Right lobe of liver (tissue), 6 donors: ENCODE measurements at regions not wholly inside any gene's neighbourhood (a gene's known extent, or its start where the extent isn't known, plus 50 kb on each side); places are given as distances from the start of the nearest gene placed in this dataset.

Experiments
- ATAC-seq, 4 donors: fragments of 200-7000 bp; cut with Tn5 transposase; one replicate each; pipeline ENCODE4 v1.9.1; 2020; ENCODE audit warnings: mild to moderate bottlenecking in 4 of 4, moderate library complexity in 4 of 4
- DNase-seq, 3 donors: peaks; one replicate each; pipeline ENCODE4 v3.0.0-alpha.2; 2020
- H3K27ac ChIP-seq, 3 donors: fragments of 200-600 bp; one replicate each; pipeline ENCODE4 v1.8.0; 2022
- H3K27me3 ChIP-seq, 2 donors: fragments of 200-600 bp; one replicate each; pipeline ENCODE4 v1.8.0; 2022
- H3K36me3 ChIP-seq, 4 donors: fragments of 200-600 bp; sonication (generic) in 1 of 4; one replicate each; pipeline versions ENCODE4 v1.5.1 to v1.8.0; 2017 to 2022; ENCODE audit warnings: control low read depth in 1 of 4
- H3K4me1 ChIP-seq, 4 donors: fragments of 200-600 bp; sonication (generic) in 1 of 4; one replicate each; pipeline versions ENCODE4 v1.5.1 to v1.8.0; 2017 to 2022; ENCODE audit warnings: control low read depth in 1 of 4
- H3K4me3 ChIP-seq, 3 donors: fragments of 200-600 bp; one replicate each; pipeline ENCODE4 v1.8.0; 2022
- H3K9me3 ChIP-seq, 4 donors: fragments of 200-600 bp; sonication (generic) in 1 of 4; one replicate each; pipeline versions ENCODE4 v1.5.1 to v1.8.0; 2017 to 2022; ENCODE audit warnings: control low read depth in 1 of 4
- POLR2A ChIP-seq: fragments of 450-650 bp; IDR thresholded peaks from one replicate; pipeline ENCODE4 v1.6.1; 2017; ENCODE audit warnings: antibody characterized with exemption, mild to moderate bottlenecking
- WGBS: methylation state at CpG from one replicate; pipeline ENCODE4 v1.1.6; 2018; ENCODE audit warnings: low coverage, low lambda C conversion rate; ENCODE audit not compliant: insufficient coverage; ENCODE audit errors: missing lambda C conversion rate; 5-methylcytosine and 5-hydroxymethylcytosine counted together
- intact Hi-C, 2 donors: fragments of 100-400 bp; cut with DNase I; formaldehyde crosslinking; loops; one replicate each; pipeline versions ENCODE4 v1.11.2 to v1.14.1; 2022
- TF ChIP-seq, protein P1 (sequence below), 4 donors: fragments of 200-600 bp in 3 of 4; fragments of 450-650 bp in 1 of 4; IDR thresholded peaks; one replicate each; pipeline versions ENCODE4 v1.5.1 to v1.8.0; 2016 to 2022; ENCODE audit warnings: antibody characterized with exemption in 4 of 4, mild to moderate bottlenecking in 2 of 4
- donor health status: DM: no; HTN: yes; CAD: no.
- donor health status: DM: no; HTN: no; CAD: no.
- donor health status: DM: no; HTN: no; CAD: no.
- donor health status: DM: no; HTN: yes; CAD: no.
- donor health status: DM: no; HTN: yes; CAD: no.

- Histone ChIP-seq H3K36me3 (no peaks in the 10 kb centered on the region), H3K4me1 (no peaks in the 10 kb centered on the region), H3K27me3 (no peaks in the 10 kb centered on the region), H3K27ac (no peak overlapping the region), H3K4me3 (no peak overlapping the region), H3K9me3 (no peaks in the 10 kb centered on the region)
- ATAC-seq = no peak
- intact Hi-C loops = no loop called here
- DNase-seq = no peak
- TF ChIP-seq, protein P1, sequence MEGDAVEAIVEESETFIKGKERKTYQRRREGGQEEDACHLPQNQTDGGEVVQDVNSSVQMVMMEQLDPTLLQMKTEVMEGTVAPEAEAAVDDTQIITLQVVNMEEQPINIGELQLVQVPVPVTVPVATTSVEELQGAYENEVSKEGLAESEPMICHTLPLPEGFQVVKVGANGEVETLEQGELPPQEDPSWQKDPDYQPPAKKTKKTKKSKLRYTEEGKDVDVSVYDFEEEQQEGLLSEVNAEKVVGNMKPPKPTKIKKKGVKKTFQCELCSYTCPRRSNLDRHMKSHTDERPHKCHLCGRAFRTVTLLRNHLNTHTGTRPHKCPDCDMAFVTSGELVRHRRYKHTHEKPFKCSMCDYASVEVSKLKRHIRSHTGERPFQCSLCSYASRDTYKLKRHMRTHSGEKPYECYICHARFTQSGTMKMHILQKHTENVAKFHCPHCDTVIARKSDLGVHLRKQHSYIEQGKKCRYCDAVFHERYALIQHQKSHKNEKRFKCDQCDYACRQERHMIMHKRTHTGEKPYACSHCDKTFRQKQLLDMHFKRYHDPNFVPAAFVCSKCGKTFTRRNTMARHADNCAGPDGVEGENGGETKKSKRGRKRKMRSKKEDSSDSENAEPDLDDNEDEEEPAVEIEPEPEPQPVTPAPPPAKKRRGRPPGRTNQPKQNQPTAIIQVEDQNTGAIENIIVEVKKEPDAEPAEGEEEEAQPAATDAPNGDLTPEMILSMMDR (IDR thresholded peaks at IDR 0.05) = no peak
- TF ChIP-seq POLR2A = no peak
- 35% methylated on average over 2 of the region's 2 CpGs for WGBS
These were observed 375.4 kb upstream of the ZNF507 start for GRCh38 chr19:31970027-31970461.

- no peak for ATAC-seq
- H3K27me3 ChIP-seq = no peaks in the 10 kb centered on the region
- no peaks in the 10 kb centered on the region for H3K4me1 ChIP-seq
- no peak for TF ChIP-seq POLR2A
- no peaks in the 10 kb centered on the region for H3K36me3 ChIP-seq
- no peak for DNase-seq
- intact Hi-C loops = no loop called here
- no peak overlapping the region for H3K27ac ChIP-seq
- WGBS = 74% methylated on average over 4 of the region's 4 CpGs
- no peaks in the 10 kb centered on the region for H3K9me3 ChIP-seq
- no peak overlapping the region for H3K4me3 ChIP-seq
These were observed 371.1 kb upstream of the ZNF507 start for GRCh38 chr19:31974290-31974689.

GRCh38 chr19:31974941-31975340, 370.5 kb upstream of the ZNF507 start:
- 91% methylated on average over 4 of the region's 4 CpGs for WGBS
- ATAC-seq = no peak
- no peaks in the 10 kb centered on the region for H3K27me3 ChIP-seq
- H3K27ac ChIP-seq = no peak overlapping the region
- H3K4me1 ChIP-seq = no peaks in the 10 kb centered on the region
- intact Hi-C loops = no loop called here
- H3K9me3 ChIP-seq = no peaks in the 10 kb centered on the region
- no peaks in the 10 kb centered on the region for H3K36me3 ChIP-seq
- H3K4me3 ChIP-seq = no peak overlapping the region
- DNase-seq = no peak
- TF ChIP-seq, protein P1 (IDR thresholded peaks at IDR 0.05) = no peak
- TF ChIP-seq POLR2A = no peak

DNA sequence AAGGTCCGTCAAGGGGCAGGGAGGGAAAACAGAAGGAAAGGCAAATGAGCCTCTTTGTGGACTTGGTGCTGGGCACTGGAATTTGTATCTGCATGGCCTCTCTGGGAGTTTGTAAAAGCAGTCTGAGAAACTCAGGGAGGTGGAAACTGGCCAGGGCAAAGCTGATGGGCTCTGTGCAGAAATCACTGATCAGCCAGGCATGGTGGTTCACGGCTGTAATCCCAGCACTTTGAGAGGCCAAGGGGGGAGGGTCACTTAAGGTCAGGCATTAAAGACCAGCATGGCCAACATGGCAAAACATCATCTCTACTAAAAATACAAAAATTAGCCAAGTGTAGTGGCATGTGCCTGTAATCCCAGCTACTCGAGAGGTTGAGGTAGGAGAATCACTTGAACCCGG, 369.9 kb upstream of the ZNF507 start:
- DNase-seq (no peak), ATAC-seq (no peak)
- no peaks in the 10 kb centered on the region for H3K36me3 ChIP-seq
- TF ChIP-seq, protein P1 (IDR thresholded peaks at IDR 0.05) = no peak
- no peak for TF ChIP-seq POLR2A
- no peaks in the 10 kb centered on the region for H3K27me3 ChIP-seq
- no peak overlapping the region for H3K27ac ChIP-seq
- H3K9me3 ChIP-seq = no peaks in the 10 kb centered on the region
- no peaks in the 10 kb centered on the region for H3K4me1 ChIP-seq
- 69% methylated on average over 4 of the region's 4 CpGs for WGBS
- intact Hi-C loops = no loop called here
- no peak overlapping the region for H3K4me3 ChIP-seq

DNA sequence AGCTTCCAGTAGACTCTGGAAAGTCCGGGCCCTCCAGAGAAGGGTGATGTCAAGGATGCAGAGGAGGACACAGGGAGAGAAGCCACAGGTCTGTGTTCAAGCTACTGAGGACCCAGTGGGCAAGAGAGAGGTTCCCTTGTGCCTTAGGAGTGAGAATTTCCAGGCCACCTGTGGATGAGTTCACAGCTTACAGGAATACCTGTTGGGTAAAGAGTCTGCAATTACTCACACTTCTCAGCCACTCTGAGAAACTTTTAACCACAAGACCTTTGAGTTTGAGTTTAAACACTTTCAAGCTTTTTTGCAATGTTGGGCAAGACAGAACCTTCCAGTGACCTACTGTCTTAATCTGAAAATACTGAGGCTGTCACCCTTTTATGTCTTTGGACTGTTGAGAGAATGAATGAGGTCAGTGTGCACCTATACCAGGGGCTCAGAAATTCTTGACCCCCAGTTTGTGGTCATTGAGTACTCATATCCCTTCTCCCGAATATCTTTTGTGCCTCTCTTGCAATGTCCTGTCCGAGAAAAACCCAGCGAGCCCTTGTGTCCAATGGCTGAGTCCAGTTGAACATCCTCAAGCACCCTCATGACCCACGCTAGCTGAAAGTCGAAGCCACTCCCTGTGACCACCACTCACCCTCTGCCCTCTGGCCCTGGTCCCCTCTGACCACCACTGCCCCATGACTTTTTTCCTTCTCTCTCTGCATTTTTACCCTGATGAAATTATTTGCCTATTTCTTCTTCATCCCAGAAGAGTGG, 368.5 kb upstream of the ZNF507 start:
- no peak overlapping the region for H3K4me3 ChIP-seq
- TF ChIP-seq, protein P1 (IDR thresholded peaks at IDR 0.05) = no peak
- TF ChIP-seq POLR2A = no peak
- no peak overlapping the region for H3K27ac ChIP-seq
- H3K9me3 ChIP-seq = no peaks in the 10 kb centered on the region
- 91% methylated on average over 5 of the region's 6 CpGs for WGBS
- no peak for ATAC-seq
- intact Hi-C loops = no loop called here
- DNase-seq = no peak
- H3K4me1 ChIP-seq = no peaks in the 10 kb centered on the region
- H3K36me3 ChIP-seq = no peaks in the 10 kb centered on the region
- H3K27me3 ChIP-seq = no peaks in the 10 kb centered on the region
